ENCODE measurements at regions not wholly inside any gene's neighbourhood (a gene's known extent, or its start where the extent isn't known, plus 50 kb on each side); places are given as distances from the start of the nearest gene placed in this dataset.

GRCh38 chr12:132427174-132427768 is 62.7 kb upstream of the FBRSL1 start:
- Mint-ChIP-seq H3K4me3 (ENCODE audit: unreplicated experiment) (no peak overlapping the region), H3K27ac (ENCODE audit: unreplicated experiment) (no peak overlapping the region), H3K9me3 (ENCODE audit: unreplicated experiment) (no peaks in the 10 kb centered on the region), H3K36me3 (ENCODE audit: insufficient read depth, unreplicated experiment) (no peaks in the 10 kb centered on the region), H3K4me1 (ENCODE audit: low read depth, unreplicated experiment) (peaks cover 13% of the 10 kb centered on the region), H3K27me3 (ENCODE audit: insufficient read depth, unreplicated experiment) (peaks cover 6% of the 10 kb centered on the region)
- no peak for DNase-seq
- intact Hi-C loops (cut with micrococcal nuclease; ENCODE audit: unreplicated experiment): no loop called here
- H3K4me3 ChIP-seq (ENCODE audit: low read depth, low read length): no peak overlapping the region
- TF ChIP-seq, protein P1, sequence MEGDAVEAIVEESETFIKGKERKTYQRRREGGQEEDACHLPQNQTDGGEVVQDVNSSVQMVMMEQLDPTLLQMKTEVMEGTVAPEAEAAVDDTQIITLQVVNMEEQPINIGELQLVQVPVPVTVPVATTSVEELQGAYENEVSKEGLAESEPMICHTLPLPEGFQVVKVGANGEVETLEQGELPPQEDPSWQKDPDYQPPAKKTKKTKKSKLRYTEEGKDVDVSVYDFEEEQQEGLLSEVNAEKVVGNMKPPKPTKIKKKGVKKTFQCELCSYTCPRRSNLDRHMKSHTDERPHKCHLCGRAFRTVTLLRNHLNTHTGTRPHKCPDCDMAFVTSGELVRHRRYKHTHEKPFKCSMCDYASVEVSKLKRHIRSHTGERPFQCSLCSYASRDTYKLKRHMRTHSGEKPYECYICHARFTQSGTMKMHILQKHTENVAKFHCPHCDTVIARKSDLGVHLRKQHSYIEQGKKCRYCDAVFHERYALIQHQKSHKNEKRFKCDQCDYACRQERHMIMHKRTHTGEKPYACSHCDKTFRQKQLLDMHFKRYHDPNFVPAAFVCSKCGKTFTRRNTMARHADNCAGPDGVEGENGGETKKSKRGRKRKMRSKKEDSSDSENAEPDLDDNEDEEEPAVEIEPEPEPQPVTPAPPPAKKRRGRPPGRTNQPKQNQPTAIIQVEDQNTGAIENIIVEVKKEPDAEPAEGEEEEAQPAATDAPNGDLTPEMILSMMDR (IDR thresholded peaks at IDR 0.05; ENCODE audit: insufficient read depth in 1 of 2, low read depth in 1 of 2, low read length in 1 of 2, severe bottlenecking in 1 of 2, unreplicated experiment in 1 of 2): no peak
- BruUV-seq (replicated peaks): no TSS peak
- H3K36me3 ChIP-seq (ENCODE audit: control insufficient read depth, insufficient read depth, low read length): no peaks in the 10 kb centered on the region
- CTCF ChIA-PET: no interaction called here
- 0 out of 2 replicates have a peak, but pooled peaks cover 3% of the 10 kb centered on the region for H3K9me3 ChIP-seq
- POLR2A ChIA-PET: no interaction called here
- peaks cover 23% of the 10 kb centered on the region for H3K4me1 ChIP-seq
- no peaks in the 10 kb centered on the region for H3K27me3 ChIP-seq (replicated peaks; ENCODE audit: control insufficient read depth, insufficient read depth, low read length)

- H3K9me3 Mint-ChIP-seq (ENCODE audit: unreplicated experiment): no peaks in the 10 kb centered on the region
- no peak overlapping the region for H3K4me3 ChIP-seq (ENCODE audit: low read depth, low read length)
- H3K36me3 Mint-ChIP-seq (ENCODE audit: insufficient read depth, unreplicated experiment): no peaks in the 10 kb centered on the region
- peaks cover 23% of the 10 kb centered on the region for H3K4me1 ChIP-seq
- H3K9me3 ChIP-seq: 0 out of 2 replicates have a peak, but pooled peaks cover 3% of the 10 kb centered on the region
- no peak overlapping the region for H3K4me3 Mint-ChIP-seq (ENCODE audit: unreplicated experiment)
- ChIA-PET POLR2A (no interaction called here), CTCF (no interaction called here)
- intact Hi-C loops (cut with micrococcal nuclease; ENCODE audit: unreplicated experiment): no loop called here
- no peak overlapping the region for H3K27ac Mint-ChIP-seq (ENCODE audit: unreplicated experiment)
- BruUV-seq (replicated peaks): no TSS peak
- TF ChIP-seq, protein P1 (IDR thresholded peaks at IDR 0.05; ENCODE audit: insufficient read depth in 1 of 2, low read depth in 1 of 2, low read length in 1 of 2, severe bottlenecking in 1 of 2, unreplicated experiment in 1 of 2): no peak
- no peaks in the 10 kb centered on the region for H3K27me3 ChIP-seq (replicated peaks; ENCODE audit: control insufficient read depth, insufficient read depth, low read length)
- peaks cover 13% of the 10 kb centered on the region for H3K4me1 Mint-ChIP-seq (ENCODE audit: low read depth, unreplicated experiment)
- H3K27me3 Mint-ChIP-seq (ENCODE audit: insufficient read depth, unreplicated experiment): peaks cover 10% of the 10 kb centered on the region
- DNase-seq: no peak
- H3K36me3 ChIP-seq (ENCODE audit: control insufficient read depth, insufficient read depth, low read length): no peaks in the 10 kb centered on the region
Measured at GRCh38 chr12:132426349-132427173, 63.4 kb upstream of the FBRSL1 start.

GRCh38 chr12:132424811-132425210 is 65.1 kb upstream of the FBRSL1 start:
- no peak overlapping the region for H3K4me3 Mint-ChIP-seq (ENCODE audit: unreplicated experiment)
- TF ChIP-seq, protein P1 (IDR thresholded peaks at IDR 0.05; ENCODE audit: insufficient read depth in 1 of 2, low read depth in 1 of 2, low read length in 1 of 2, severe bottlenecking in 1 of 2, unreplicated experiment in 1 of 2): no peak
- intact Hi-C loops (cut with micrococcal nuclease; ENCODE audit: unreplicated experiment): no loop called here
- no peak overlapping the region for H3K4me3 ChIP-seq (ENCODE audit: low read depth, low read length)
- BruUV-seq (replicated peaks): no TSS peak
- peaks cover 14% of the 10 kb centered on the region for H3K27me3 Mint-ChIP-seq (ENCODE audit: insufficient read depth, unreplicated experiment)
- H3K9me3 Mint-ChIP-seq (ENCODE audit: unreplicated experiment): no peaks in the 10 kb centered on the region
- H3K36me3 ChIP-seq (ENCODE audit: control insufficient read depth, insufficient read depth, low read length): no peaks in the 10 kb centered on the region
- no peak for DNase-seq
- 0 out of 2 replicates have a peak, but pooled peaks cover 3% of the 10 kb centered on the region for H3K9me3 ChIP-seq
- POLR2A ChIA-PET: interaction anchor here (0.5 kb wide), 1 partner anchor 170 kb away, joined by 3 read pairs; no protein-coding TSS in a partner anchor
- no peak overlapping the region for H3K27ac Mint-ChIP-seq (ENCODE audit: unreplicated experiment)
- no peaks in the 10 kb centered on the region for H3K36me3 Mint-ChIP-seq (ENCODE audit: insufficient read depth, unreplicated experiment)
- H3K27me3 ChIP-seq (replicated peaks; ENCODE audit: control insufficient read depth, insufficient read depth, low read length): no peaks in the 10 kb centered on the region
- CTCF ChIA-PET: no interaction called here
- peaks cover 13% of the 10 kb centered on the region for H3K4me1 Mint-ChIP-seq (ENCODE audit: low read depth, unreplicated experiment)
- peaks cover 9% of the 10 kb centered on the region for H3K4me1 ChIP-seq

Measured in Caco-2 (cell line).